Coronary artery (tissue), 2 donors: ENCODE measurements at regions not wholly inside any gene's neighbourhood (a gene's known extent, or its start where the extent isn't known, plus 50 kb on each side); places are given as distances from the start of the nearest gene placed in this dataset.
"Not testable (repeated sequence)": the region's sequence is repeated elsewhere in the genome, so short reads cannot be mapped to it uniquely, and the experiment has no call there.

Source experiments
- DNase-seq: peaks from one replicate; pipeline ENCODE4 v3.0.0-alpha.2; 2017; ENCODE audit warnings: low spot score
- H3K27ac ChIP-seq, 2 donors: fragments of 200-600 bp; sonication (generic); one replicate each; pipeline ENCODE4 v1.5.1; 2016 to 2019
- H3K4me3 ChIP-seq: fragments of 200-600 bp; sonication (generic); 2 replicates; pipeline ENCODE4 v1.5.1; 2016; ENCODE audit warnings: mild to moderate bottlenecking, moderate library complexity
- TF ChIP-seq, protein P1 (sequence below): fragments of 200-600 bp; sonication (generic); IDR thresholded peaks from one replicate; pipeline ENCODE4 v1.5.1; 2019; ENCODE audit warnings: antibody characterized with exemption

DNA sequence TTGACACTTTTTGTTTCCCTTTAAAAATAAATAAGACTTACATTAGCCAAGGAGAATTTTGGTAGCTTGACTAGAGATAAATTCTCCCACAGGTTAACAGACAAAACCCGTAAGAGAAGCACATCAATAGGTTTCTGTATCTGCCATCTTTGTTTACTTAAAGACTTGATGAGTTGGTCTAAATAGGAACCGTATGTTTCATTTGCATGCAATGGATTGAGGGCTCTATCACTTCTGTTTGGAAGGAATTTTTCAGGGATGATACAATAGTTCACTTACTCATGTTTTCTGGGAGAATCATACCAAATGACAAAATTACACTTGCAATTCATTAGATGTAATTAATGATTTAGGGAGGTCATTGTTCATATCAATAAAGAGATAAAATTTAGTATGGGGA is 631.5 kb upstream of the NR2F2 start:
- TF ChIP-seq, protein P1, sequence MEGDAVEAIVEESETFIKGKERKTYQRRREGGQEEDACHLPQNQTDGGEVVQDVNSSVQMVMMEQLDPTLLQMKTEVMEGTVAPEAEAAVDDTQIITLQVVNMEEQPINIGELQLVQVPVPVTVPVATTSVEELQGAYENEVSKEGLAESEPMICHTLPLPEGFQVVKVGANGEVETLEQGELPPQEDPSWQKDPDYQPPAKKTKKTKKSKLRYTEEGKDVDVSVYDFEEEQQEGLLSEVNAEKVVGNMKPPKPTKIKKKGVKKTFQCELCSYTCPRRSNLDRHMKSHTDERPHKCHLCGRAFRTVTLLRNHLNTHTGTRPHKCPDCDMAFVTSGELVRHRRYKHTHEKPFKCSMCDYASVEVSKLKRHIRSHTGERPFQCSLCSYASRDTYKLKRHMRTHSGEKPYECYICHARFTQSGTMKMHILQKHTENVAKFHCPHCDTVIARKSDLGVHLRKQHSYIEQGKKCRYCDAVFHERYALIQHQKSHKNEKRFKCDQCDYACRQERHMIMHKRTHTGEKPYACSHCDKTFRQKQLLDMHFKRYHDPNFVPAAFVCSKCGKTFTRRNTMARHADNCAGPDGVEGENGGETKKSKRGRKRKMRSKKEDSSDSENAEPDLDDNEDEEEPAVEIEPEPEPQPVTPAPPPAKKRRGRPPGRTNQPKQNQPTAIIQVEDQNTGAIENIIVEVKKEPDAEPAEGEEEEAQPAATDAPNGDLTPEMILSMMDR = no peak
- H3K4me3 ChIP-seq = no peak overlapping the region
- no peak overlapping the region for H3K27ac ChIP-seq
- no peak for DNase-seq

DNA sequence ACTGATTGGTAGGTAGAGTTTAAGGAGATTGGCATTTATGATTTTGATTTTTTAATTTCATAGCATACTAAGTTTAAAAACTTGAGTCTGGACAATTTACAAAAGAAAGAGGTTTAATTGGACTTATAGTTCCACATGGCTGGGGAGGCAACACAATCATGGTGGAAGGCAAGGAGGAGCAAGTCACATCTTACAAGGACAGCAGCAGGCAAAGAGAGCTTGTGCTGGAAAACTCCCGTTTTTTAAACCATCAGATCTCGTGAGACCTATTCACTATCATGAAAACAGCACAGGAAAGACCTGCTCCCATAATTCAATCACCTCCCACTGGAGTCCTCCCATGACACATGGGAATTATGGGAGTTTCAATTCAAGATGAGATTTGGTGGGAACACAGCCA is 630.9 kb upstream of the NR2F2 start:
- TF ChIP-seq, protein P1 = no peak
- Histone ChIP-seq H3K27ac (no peak overlapping the region), H3K4me3 (no peak overlapping the region)
- DNase-seq = no peak

DNA sequence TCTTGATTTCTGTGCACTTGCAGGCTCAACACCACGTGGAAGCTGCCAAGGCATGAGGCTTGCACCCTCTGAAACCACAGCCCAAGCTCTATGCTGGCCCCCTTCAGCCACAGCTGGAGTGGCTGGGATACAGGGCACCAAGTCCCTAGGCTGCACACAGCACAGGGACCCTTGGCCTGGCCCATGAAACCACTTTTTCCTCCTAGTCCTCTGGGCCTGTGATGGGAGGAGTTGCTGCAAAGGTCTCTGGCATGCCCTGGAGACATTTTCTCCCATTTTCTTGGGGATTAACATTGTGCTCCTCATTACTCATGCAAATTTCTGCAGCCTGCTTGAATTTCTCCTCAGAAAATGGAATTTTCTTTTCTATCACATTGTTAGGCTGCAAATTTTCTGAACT is 629.8 kb upstream of the NR2F2 start:
- DNase-seq, H3K27ac ChIP-seq, H3K4me3 ChIP-seq: not testable (repeated sequence)

DNA sequence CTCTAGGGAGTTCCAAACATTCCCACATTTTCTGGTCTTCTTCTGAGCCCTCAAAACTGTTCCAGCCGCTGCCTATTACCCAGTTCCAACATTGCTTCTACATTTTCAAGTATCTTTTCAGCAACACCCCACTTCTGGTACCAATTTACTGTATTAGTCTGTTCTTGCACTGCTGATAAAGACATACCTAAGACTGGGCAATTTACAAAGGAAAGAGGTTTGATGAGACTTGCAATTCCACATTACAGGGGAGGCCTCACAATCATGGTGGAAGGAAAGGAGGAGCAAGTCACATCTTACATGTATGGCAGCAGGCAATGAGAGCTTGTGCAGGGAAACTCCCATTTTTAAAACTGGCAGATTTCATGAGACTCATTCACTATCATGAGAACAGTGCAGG is 629.1 kb upstream of the NR2F2 start:
- no peak for DNase-seq
- H3K27ac ChIP-seq = no peak overlapping the region
- TF ChIP-seq, protein P1 = no peak
- H3K4me3 ChIP-seq = no peak overlapping the region

DNA sequence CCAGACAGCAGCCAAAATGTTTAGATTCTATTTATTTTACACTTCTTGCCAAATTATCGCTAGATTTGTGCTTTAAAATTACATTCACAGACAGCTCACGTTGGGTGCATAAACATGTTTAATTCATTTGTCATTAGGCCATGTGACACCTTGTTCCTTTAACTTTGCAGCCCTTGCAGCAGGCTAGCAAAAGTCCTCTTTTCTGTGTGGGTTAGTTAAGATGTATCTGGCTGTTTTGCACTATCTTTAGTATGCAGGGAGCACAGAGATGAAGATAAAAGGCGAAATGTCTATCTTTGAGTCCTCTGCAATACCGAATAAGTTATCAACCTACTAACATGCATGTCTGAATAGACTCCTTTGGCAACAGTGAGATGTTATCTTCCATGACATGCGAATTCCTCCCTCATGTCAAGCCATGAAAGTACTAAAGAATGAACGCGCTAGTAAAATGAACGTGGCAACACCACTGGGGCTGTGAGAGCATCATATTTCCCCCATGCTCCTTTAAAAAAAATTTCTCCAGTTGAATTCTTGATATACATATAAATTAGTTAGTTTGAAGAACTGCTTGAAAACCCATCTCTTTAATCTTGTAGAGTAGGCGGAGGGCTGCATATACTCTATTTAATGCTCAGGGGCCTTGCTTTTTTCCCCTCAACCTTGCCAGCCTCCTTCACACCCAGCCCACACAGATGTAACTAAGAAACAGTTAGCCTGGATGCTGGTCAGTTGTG is 620.4 kb upstream of the NR2F2 start:
- Histone ChIP-seq H3K27ac (no peak overlapping the region), H3K4me3 (no peak overlapping the region)
- DNase-seq = no peak
- TF ChIP-seq, protein P1 = no peak

DNA sequence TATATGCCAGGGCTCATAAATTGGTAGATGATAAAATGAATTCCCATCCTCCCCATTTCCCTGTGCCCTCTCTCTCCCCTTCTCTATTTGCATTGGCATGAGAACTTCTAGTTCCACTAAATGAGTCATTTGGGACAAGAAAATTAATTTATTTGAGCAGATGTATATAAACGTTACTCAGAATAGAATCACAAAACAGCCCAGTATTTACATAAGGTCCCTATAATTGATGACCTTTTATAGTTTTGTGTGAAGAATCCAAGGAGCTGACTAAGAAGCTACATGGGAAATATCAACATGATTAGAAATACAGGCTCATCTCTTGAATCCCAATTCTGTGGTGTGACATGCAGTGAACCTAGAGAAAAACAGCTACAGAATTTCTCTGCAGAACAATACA is 617.7 kb upstream of the NR2F2 start:
- Histone ChIP-seq H3K27ac (no peak overlapping the region), H3K4me3 (no peak overlapping the region)
- no peak for DNase-seq
- TF ChIP-seq, protein P1 = no peak

DNA sequence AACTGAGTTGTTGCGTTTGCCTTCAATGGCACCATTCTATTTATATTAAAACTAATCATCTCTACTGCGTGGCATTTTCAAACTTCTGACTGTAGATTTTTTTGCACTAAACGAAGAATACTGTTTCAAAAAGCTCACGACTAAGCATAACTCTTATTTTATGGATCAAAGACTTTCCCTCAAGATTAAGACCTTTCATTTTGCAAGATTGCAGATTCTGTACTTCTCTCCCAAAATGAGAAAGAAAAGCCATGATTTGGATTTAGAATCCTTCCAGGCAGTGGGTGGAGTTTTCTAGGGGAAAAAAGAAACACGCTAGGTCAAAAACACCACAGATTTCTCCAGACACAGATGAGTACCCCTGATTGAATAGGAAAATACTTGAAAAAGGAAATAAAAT is 617.2 kb upstream of the NR2F2 start:
- Histone ChIP-seq H3K27ac (no peak overlapping the region), H3K4me3 (no peak overlapping the region)
- DNase-seq = no peak
- TF ChIP-seq, protein P1 = no peak
